HepG2 (cell line): ENCODE measurements at regions not wholly inside any gene's neighbourhood (a gene's known extent, or its start where the extent isn't known, plus 50 kb on each side); places are given as distances from the start of the nearest gene placed in this dataset.

Experiments
- ATAC-seq: fragments of 200-7000 bp; cut with Tn5 transposase; 3 replicates; pipeline ENCODE4 v1.9.1; 2020; ENCODE audit warnings: mild to moderate bottlenecking, moderate library complexity
- BruUV-seq: library from RNA; stranded (reverse); fragments of 400-500 nt; replicated peaks from 2 replicates; lab custom pipeline; 2021; lab: Mats Ljungman, UMichigan
- CTCF ChIA-PET: fragments of 300-600 bp; formaldehyde crosslinking; extraction: SDS; loops from one replicate; lab custom pipeline; 2021; ENCODE audit warnings: low total read pairs, inconsistent platforms, low intra/inter-chr PET ratio; lab: Yijun Ruan, JAX
- POLR2A ChIA-PET: fragments of 350-600 bp; sonication (Branson Sonifier 250); formaldehyde crosslinking; loops from one replicate; lab custom pipeline; 2020; ENCODE audit warnings: antibody characterized with exemption, inconsistent platforms; lab: Yijun Ruan, JAX
- DNase-seq: peaks from one replicate; pipeline ENCODE4 v3.0.0-alpha.2; 2015; ENCODE audit warnings: low spot score
- FAIRE-seq: peaks from 3 replicates; lab custom pipeline; 2011; peaks lifted over from hg19 to GRCh38; lab: Jason Lieb, UNC
- H2AFZ ChIP-seq: one replicate; pipeline ENCODE4 v1.6.1; 2011; ENCODE audit warnings: low read length, inconsistent platforms
- H3K27ac ChIP-seq: fragments of 300-600 bp; 3 replicates; pipeline ENCODE4 v1.8.0; 2011; ENCODE audit warnings: mixed run types, mild to moderate bottlenecking, mixed read lengths, low read length, inconsistent platforms; ENCODE audit not compliant: insufficient read depth; ENCODE audit errors: extremely low read length
- H3K27me3 ChIP-seq, 2 experiments: fragments of 200-600 bp in 1 of 2; 2 replicates in 1 of 2; 3 replicates in 1 of 2; pipeline versions ENCODE4 v1.6.0 to v1.8.0; 2011; ENCODE audit warnings: low read length in 2 of 2, mild to moderate bottlenecking in 2 of 2, moderate library complexity in 2 of 2, inconsistent platforms in 1 of 2; ENCODE audit not compliant: insufficient read depth in 2 of 2, control insufficient read depth in 1 of 2
- H3K36me3 ChIP-seq, 2 experiments: fragments of 200-600 bp in 1 of 2; replicated peaks in 1 of 2; 2 replicates in 1 of 2; 3 replicates in 1 of 2; pipeline versions ENCODE4 v1.5.1 to v1.8.0; 2011; ENCODE audit warnings: low read length in 2 of 2, inconsistent platforms in 1 of 2; ENCODE audit not compliant: insufficient read depth in 2 of 2, control insufficient read depth in 1 of 2
- H3K4me1 ChIP-seq: 2 replicates; pipeline ENCODE4 v1.5.1; 2012; ENCODE audit warnings: low read length, inconsistent platforms; ENCODE audit not compliant: insufficient read depth
- H3K4me2 ChIP-seq: 2 replicates; pipeline ENCODE4 v1.6.0; 2011; ENCODE audit warnings: low read depth, low read length, inconsistent platforms
- H3K4me3 ChIP-seq, 3 experiments: fragments of 200-600 bp in 1 of 3; sonication (generic), shearing (Covaris generic) in 1 of 3; replicated peaks in 1 of 3; 2 replicates each; pipeline ENCODE4 v1.5.1; 2011 to 2016; ENCODE audit warnings: low read length in 3 of 3, inconsistent platforms in 2 of 3, low read depth in 2 of 3, mild to moderate bottlenecking in 2 of 3, control low read depth in 1 of 3, mixed read lengths in 1 of 3; ENCODE audit not compliant: insufficient read depth in 1 of 3
- H3K79me2 ChIP-seq: one replicate; pipeline ENCODE4 v1.6.1; 2011; ENCODE audit warnings: low read length, inconsistent platforms; ENCODE audit not compliant: insufficient read depth
- H3K9ac ChIP-seq: 2 replicates; pipeline ENCODE4 v1.6.0; 2011; ENCODE audit warnings: mild to moderate bottlenecking, low read depth, low read length, inconsistent platforms; ENCODE audit not compliant: insufficient read depth
- H3K9me3 ChIP-seq: 2 replicates; pipeline ENCODE4 v1.5.1; 2012; ENCODE audit warnings: mild to moderate bottlenecking, low read length
- H4K20me1 ChIP-seq: 2 replicates; pipeline ENCODE4 v1.6.0; 2011; ENCODE audit warnings: inconsistent platforms, mild to moderate bottlenecking, low read length, moderate library complexity; ENCODE audit not compliant: insufficient read depth
- FOXK2 ChIP-seq: fragments of 450-650 bp; IDR thresholded peaks from 2 replicates; pipeline ENCODE4 v1.6.1; 2016
- MTA3 ChIP-seq: sonication (generic); formaldehyde crosslinking; IDR thresholded peaks from 2 replicates; pipeline ENCODE4 v1.4.0; 2020; ENCODE audit warnings: missing genetic modification reagents
- NCOA2 ChIP-seq: sonication (generic); formaldehyde crosslinking; IDR thresholded peaks from 2 replicates; pipeline ENCODE4 v1.8.0; 2022; ENCODE audit warnings: inconsistent platforms
- RAD51 ChIP-seq: fragments of 450-650 bp; IDR thresholded peaks from 2 replicates; pipeline ENCODE4 v1.6.1; 2016; ENCODE audit warnings: borderline replicate concordance
- TRIM22 ChIP-seq: fragments of 450-650 bp; IDR thresholded peaks from 2 replicates; pipeline ENCODE4 v1.6.1; 2017
- ZNF382 ChIP-seq: sonication (generic); formaldehyde crosslinking; IDR thresholded peaks from 2 replicates; pipeline ENCODE4 v1.5.0; 2020; ENCODE audit warnings: missing genetic modification reagents, mild to moderate bottlenecking, borderline replicate concordance
- ZNF556 ChIP-seq: sonication (generic); formaldehyde crosslinking; IDR thresholded peaks from 2 replicates; pipeline ENCODE4 v1.4.0; 2020; ENCODE audit warnings: mild to moderate bottlenecking, missing genetic modification reagents, borderline replicate concordance
- ZNF570 ChIP-seq: sonication (generic); formaldehyde crosslinking; IDR thresholded peaks from 2 replicates; pipeline ENCODE4 v1.4.0; 2020; ENCODE audit warnings: mild to moderate bottlenecking, missing genetic modification reagents, borderline replicate concordance
- ZNF777 ChIP-seq: sonication (generic); formaldehyde crosslinking; IDR thresholded peaks from 2 replicates; pipeline ENCODE4 v1.4.0; 2020; ENCODE audit warnings: missing genetic modification reagents
- ZNF782 ChIP-seq: sonication (generic); formaldehyde crosslinking; IDR thresholded peaks from 2 replicates; pipeline ENCODE4 v1.4.0; 2020; ENCODE audit warnings: missing genetic modification reagents, mild to moderate bottlenecking, borderline replicate concordance
- WGBS: methylation state at CpG from one replicate; pipeline ENCODE4 v1.1.6; 2017; ENCODE audit warnings: low lambda C conversion rate; 5-methylcytosine and 5-hydroxymethylcytosine counted together
- in situ Hi-C: cut with HindIII; loops from 2 replicates; pipeline ENCODE4 v1.10.0; 2017; ENCODE audit warnings: low pct_unique_long_range_greater_than_20kb; ENCODE audit not compliant: extremely low pct_ligation_motif_present
- intact Hi-C: fragments of 100-400 bp; cut with micrococcal nuclease; formaldehyde crosslinking; loops from one replicate; pipeline ENCODE4 v1.10.0; 2022; ENCODE audit not compliant: unreplicated experiment

- ATAC-seq (no peak), FAIRE-seq (no peak), DNase-seq (no peak)
- Histone ChIP-seq H3K4me2 (no peak overlapping the region), H3K4me3 (no peak overlapping the region), H3K9me3 (no peaks in the 10 kb centered on the region), H2AFZ (no peak overlapping the region), H3K36me3 (no peaks in the 10 kb centered on the region), H4K20me1 (no peaks in the 10 kb centered on the region), H3K27me3 (no peaks in the 10 kb centered on the region), H3K4me1 (peaks cover 45% of the 10 kb centered on the region), H3K9ac (no peak overlapping the region), H3K27ac (no peak overlapping the region), H3K79me2 (no peaks in the 10 kb centered on the region)
- TF ChIP-seq ZNF382 (CRISPR knock-in tag), result no peak
- no peak for TF ChIP-seq ZNF570 (CRISPR knock-in tag)
- TF ChIP-seq RAD51, result no peak
- TF ChIP-seq ZNF777 (CRISPR knock-in tag), result no peak
- TF ChIP-seq TRIM22, result no peak
- TF ChIP-seq MTA3 (CRISPR knock-in tag), result no peak
- ChIA-PET CTCF (no interaction called here), POLR2A (no interaction called here)
- 94% methylated on average over 10 of the region's 10 CpGs for WGBS
- intact Hi-C loops, result no loop called here
- in situ Hi-C loops, result no loop called here
- BruUV-seq, result no TSS peak
Measured at GRCh38 chr10:28924717-28925116, 247.4 kb downstream of the BAMBI start.

- TF ChIP-seq ZNF777 (CRISPR knock-in tag) (no peak), FOXK2 (no peak), NCOA2 (CRISPR knock-in tag) (no peak), ZNF782 (CRISPR knock-in tag) (no peak), ZNF556 (CRISPR knock-in tag) (no peak)
- ATAC-seq (no peak), FAIRE-seq (no peak), DNase-seq (no peak)
- H3K36me3 ChIP-seq, result no peaks in the 10 kb centered on the region
- in situ Hi-C loops, result no loop called here
- H3K9me3 ChIP-seq, result no peaks in the 10 kb centered on the region
- intact Hi-C loops, result no loop called here
- H3K4me2 ChIP-seq, result no peak overlapping the region
- BruUV-seq, result no TSS peak
- ChIA-PET POLR2A (no interaction called here), CTCF (no interaction called here)
- H3K9ac ChIP-seq, result no peak overlapping the region
- H3K27ac ChIP-seq, result no peak overlapping the region
- H3K79me2 ChIP-seq, result no peaks in the 10 kb centered on the region
- no peak overlapping the region for H2AFZ ChIP-seq
- H3K27me3 ChIP-seq, result no peaks in the 10 kb centered on the region
- 93% methylated on average over 30 of the region's 32 CpGs for WGBS
- no peak overlapping the region for H3K4me3 ChIP-seq
- no peaks in the 10 kb centered on the region for H4K20me1 ChIP-seq
- H3K4me1 ChIP-seq, result peaks cover 47% of the 10 kb centered on the region
Measured at GRCh38 chr10:28925121-28925663, 247.9 kb downstream of the BAMBI start.
